ENCODE measurements at regions not wholly inside any gene's neighbourhood (a gene's known extent, or its start where the extent isn't known, plus 50 kb on each side); places are given as distances from the start of the nearest gene placed in this dataset.
"Not testable (repeated sequence)": the region's sequence is repeated elsewhere in the genome, so short reads cannot be mapped to it uniquely, and the experiment has no call there.

DNA sequence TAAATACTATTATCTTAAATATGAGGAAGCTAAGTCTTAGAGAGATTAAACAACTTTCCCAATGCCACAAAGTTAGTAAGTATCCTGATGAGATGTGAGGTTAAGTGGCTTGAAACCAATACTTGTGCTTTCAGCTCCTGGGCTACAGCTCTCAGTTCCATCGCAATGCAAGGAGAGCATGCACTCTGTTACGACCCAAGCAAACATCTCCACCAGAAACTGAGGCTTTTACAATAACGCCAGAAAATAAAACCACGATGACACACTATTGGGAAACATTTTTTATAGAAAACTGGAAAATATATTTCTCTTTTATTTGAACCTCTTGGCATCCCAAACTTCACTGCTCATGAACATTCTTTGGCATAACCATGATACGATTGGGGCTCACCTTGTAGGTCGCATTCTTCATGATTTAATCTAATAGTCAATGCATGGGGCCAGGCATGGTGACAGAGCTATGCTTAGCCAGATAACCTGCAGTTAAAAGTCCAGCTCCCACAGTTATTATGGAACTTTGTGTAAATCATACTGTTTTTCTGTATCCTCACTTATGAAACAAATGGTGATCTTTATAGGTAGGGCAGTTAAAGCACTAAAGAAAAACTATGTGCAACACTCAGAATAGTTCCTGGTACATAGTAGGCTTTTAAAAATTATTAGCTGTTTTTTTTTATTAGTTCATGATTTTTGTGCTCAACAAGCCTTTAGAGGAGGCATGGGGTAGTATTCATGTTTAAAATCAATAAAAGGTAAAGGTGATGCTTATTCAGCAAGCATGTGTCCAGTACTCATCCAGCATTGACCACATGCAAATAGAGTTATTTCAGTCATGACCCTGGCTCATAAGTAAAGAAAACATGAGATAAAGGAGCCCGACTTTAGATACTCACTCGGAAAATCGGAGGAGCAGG lies 238.3 kb upstream of the TRIB2 start:
- no peak for FAIRE-seq

DNA sequence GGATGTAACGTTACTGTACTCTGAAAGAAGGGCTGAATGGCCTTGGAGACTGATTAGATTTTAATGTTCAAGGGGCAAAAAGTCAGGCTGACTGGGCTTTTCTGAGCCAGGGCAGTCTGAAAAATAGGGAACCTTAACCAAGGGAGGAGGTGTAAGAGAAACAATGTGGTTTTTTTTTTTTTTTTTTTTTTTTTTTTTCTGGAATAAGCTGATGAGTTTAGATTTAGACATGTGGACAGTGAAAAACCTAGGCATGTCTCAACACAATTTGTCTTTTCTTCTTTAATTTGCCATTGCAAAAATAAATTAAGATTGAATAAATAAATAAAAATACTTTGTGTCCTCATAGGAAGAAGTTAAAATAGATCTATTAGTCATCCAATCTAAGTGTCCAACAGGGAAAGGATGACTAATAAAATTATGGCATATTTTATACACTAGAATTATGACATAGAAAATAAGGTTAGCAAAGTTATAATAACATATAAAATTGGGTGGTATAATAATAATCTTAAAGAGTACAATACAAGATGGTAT lies 237.6 kb upstream of the TRIB2 start:
- no peak for DNase-seq (ENCODE audit: low spot score)
- no peak for FAIRE-seq

More for the DNA sequence above, 238.3 kb upstream of the TRIB2 start:
- no peak for DNase-seq (ENCODE audit: low spot score)

DNA sequence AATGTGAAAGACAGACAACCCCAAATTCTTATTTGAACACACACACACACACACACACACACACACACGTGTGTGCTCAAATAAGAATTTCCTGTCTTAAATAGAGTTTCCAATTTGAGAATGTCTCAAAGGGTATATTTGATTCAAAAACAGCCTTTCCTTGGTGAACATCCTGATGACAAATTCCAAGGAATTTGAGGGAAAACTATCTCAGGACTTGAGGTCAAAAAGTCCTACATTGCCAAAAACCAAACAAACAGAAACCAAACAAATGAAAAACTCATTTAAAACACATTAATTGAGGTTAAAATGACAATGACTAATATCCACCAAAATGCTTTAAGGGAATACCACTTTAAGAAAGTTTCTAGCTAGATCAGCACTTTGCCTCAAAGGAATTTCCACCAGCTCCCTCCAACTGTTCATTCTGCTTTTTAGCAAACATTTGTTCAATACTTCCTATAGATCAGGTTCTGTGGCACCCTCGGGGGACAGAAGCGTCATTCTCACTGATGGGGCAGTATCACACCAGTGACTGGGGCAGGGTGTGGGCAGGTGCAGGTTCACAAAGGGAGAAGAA lies 232.1 kb upstream of the TRIB2 start:
- FAIRE-seq, result peak; percentile 44
- DNase-seq (ENCODE audit: low spot score), result no peak

DNA sequence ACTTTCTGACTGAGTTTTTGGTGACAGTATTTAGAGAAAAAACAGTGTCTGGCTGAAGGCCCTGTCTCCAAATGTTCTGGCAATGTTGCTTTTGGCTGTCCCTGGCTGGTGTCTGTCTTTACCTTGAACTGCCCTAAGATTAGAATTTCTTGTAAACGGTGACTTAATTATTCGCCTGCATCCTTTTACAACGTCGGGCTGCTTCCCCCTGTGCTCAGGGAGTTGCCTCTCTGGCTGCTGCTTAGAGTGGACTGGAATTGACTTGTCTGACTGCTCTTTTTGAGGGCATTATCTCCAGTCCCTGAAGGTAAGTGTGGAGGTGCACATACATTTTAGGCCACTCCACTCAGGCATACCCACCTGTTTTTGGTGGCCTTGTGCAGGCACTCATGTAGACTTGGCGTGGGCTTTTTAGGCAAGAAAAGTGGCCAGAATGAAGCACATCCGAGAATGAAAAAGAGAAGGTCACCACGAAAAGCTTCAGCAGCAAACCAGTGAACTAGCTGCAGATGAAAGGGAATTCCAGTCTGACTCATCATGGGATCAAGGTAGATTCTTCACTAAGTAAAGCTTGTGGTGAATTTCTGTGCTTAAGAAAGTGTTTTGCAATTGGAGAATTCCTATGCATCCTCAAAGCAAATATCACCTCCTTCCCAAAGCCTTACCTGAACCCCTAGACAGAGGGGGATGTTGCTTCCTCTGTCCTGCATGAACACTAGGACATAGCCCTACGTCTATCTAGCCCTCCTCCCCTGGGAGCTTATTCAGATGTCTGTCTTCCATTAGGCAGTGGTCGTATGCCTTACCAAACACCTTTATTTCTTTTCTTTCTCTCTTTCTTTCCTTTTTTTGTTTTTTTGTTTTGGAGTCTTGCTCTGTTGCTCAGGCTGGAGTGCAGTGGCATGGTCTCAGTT lies 230.3 kb upstream of the TRIB2 start:
- DNase-seq (ENCODE audit: low spot score) (peak; percentile 70), FAIRE-seq (no peak)

DNA sequence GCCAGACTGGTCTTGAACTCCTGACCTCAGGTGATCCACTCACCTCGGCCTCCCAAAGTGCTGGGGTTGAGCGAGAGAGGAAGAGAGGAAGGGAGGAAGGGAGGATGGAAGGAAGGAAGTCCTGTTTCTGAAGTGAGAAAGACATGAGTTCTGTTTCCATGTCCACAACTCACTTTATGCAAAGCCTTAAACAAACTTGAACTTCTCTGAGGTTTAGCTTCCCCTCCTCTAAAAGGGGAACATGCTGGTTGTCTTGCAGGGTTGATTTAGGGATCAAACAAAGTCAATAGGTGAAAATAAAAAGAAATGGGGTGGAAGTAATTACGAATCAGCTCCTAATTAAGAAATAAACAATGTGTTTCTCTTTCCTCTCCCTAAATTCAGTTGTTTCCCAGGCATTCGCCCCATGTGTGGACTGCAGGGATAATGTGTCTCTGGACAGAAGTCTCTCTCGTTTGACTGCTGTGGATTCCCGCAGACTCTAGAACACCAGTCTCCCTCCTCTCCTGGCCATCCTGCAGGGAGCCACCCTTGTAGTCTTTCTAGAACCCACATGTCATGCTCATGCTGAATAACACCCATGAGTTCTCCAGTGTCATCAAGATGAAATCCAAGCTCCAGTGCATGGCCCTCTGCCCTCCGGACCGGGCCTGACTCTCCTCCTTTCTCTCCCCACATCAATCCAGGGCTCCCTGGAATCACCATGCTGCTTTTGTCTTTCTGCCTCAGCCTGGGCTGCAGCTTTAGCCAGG lies 229.3 kb upstream of the TRIB2 start:
- FAIRE-seq (no peak), DNase-seq (ENCODE audit: low spot score) (no peak)

DNA sequence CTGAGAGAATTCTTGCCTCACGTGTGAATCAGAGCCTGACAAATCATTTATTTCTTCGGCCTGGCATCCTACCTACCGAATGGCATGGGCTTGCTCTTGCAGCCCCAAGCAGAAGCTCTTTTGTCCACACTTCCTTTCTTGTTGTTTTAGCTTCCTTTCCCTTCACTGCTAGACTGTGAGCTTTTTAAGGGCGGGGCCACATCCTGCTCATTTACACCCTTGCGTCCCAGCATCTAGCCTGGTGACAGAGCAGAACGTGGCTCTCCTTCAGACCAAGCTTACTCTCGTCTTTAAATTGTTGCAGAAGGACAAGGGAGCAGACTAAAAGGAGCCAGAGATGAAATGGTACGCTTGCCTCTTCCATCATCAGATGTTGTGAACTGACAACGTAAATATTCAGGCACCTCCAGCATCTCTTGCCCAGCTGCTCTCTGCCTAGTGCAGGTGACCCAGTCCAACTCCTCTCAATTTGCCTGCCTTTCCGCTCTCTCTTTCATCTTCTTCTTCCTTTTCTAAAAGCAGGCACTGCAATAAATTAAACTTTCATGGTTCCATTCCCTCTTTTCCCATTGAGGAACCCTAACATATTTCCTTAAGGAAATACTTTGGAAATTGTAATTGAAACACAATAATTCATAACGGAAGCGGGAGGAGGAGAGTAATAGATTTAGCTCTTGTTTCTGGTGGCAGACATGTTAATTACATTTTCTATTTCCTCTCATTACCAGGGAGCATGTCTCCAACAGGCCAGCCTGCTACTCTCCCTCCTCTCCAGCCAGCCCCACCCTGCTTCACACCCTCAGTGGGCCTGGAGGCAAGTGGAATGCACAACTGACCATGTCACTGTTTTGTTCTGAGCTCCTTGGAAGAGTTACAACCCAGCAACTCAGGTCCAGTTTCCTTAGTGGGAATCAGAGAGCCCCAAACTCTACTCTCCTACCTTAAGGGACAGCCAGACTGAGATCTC lies 228.1 kb upstream of the TRIB2 start:
- FAIRE-seq (no peak), DNase-seq (ENCODE audit: low spot score) (no peak)

DNA sequence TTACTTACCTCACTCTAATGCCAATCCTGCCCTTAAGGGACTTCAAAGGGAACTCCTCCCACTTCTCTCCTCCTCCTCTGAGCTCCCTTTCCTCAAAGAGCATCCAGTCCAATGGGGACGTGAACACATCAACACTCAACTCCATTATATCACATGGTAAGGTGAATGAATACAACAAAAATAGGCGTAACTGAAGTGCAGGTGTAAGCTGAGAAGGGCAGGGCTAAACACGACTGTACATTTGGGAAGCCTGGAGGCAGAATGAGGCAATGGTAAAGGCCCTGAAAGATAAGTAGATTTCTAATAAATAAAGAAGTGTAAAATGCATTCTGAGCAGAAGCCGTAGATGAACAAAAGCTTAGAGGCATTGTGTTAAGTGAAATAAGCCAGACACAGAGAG lies 226.1 kb upstream of the TRIB2 start:
- FAIRE-seq, result no peak
- DNase-seq (ENCODE audit: low spot score), result no peak

DNA sequence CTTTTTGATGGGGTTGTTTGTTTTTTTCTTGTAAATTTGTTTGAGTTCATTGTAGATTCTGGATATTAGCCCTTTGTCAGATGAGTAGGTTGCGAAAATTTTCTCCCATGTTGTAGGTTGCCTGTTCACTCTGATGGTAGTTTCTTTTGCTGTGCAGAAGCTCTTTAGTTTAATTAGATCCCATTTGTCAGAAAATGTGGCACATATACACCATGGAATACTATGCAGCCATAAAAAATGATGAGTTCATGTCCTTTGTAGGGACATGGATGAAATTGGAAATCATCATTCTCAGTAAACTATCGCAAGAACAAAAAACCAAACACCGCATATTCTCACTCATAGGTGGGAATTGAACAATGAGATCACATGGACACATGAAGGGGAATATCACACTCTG lies 224.4 kb upstream of the TRIB2 start:
- DNase-seq (ENCODE audit: low spot score); FAIRE-seq: not testable (repeated sequence)

DNA sequence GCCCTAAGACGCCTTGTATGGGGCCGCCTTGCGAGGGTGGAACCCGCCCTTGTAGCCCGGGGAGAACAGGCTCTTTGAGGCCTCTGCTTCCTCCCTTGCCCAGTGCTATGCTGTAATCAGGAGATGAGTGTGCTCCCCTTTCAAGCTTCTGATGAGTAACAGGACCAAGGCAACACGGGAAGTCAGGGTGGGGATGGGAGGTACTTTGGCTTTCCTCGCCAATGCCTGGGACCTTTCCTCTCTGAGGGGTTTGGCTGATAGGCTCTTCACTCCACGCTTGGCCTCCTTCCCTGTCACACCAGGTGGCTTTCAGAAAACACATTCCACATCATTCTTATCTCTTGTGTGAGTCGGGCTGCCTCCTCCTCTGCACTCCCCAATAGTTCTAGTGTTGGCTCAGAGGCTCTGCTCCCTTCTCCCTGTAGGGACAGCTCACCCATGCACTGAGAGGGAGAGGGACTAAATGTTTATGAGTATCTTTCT lies 223.7 kb upstream of the TRIB2 start:
- DNase-seq (ENCODE audit: low spot score), result peak; percentile 36
- FAIRE-seq, result no peak

DNA sequence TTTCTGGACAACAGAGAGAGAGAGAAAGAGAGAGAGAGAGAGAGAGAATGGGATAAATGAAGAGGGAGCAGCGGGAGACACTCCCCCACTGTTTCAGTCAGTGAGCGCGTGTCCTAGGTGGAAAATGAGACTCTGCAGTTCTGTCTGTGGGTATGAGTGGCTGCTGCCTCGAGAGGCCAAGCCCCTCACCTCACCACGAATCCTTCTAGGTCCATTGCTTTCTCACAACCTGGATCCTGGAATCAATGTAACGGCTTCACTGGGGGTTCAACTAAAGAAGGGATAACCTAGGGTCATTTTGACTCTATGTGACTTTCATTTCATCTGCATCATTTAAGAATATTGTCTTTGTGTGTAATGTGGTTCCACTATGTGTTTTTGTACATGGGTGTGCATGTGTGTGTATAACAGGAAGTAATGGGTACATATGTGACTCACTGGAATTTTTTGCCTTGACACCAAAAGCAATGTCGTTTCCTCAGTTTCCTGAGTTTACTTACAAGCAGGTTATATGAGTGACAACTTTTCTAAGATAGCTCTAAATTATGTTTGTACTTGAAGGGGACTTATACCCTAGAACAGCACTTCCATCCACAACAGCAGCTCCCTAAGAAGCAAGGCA lies 221.4 kb upstream of the TRIB2 start:
- no peak for DNase-seq (ENCODE audit: low spot score)
- no peak for FAIRE-seq

DNA sequence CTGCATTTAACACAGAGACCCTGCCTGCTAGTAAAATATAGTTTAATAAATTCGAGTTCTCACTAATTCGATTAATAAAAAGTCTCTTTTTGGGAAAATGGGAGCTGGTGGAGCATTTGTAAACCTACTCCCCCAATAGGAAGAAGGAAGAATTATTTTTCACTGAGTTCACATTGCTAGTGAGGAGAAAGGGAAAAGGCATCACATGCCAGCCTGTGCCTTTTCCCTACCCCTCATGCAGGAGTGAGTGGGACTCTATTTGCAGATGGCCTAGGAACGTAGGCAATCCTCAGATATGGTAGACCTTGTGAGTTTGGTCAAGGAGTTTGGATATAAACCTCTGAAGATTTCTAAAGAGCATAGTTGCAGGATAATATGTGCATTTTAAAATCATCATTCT lies 218.4 kb upstream of the TRIB2 start:
- DNase-seq (ENCODE audit: low spot score) (no peak), FAIRE-seq (no peak)

DNA sequence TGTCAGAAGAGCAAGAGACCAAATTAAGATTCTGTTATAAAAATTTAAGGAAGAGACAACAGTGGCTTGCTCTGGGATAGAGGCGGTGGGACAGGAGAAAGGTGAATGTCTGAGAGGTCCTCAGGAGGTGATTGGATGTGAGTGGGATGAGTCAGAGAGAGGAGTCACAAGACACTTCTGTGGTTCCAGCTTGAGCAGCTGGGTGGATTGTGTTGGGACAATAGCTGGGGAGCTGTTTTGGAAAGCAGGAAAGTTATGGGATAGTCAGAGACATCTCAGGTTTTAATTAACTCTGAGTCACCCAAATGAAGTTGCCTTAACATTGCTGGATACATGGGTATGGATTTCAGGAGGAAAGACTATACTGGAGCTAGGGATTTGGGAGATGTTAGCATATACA lies 218.0 kb upstream of the TRIB2 start:
- peak; percentile 74 for DNase-seq (ENCODE audit: low spot score)
- no peak for FAIRE-seq

DNA sequence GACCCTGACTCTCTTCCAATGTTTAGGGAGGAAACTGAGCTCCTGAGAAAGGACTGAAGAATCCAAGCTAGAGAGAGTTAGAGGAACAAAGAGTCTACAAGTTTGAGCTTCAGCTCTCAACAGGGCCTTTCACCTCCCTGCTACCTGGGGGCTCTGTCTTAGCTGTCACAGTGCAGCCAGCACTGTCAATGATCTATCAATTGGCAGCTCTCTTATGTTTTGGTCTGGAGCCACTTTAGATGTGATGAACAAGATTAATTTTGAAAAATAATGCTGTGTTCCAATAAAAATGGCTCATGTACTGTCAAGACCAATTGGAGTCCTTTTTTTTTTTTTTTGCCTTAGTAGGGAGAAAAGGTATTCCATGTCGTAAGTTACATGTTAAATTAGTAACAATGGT lies 215.8 kb upstream of the TRIB2 start:
- DNase-seq (ENCODE audit: low spot score) (no peak), FAIRE-seq (no peak)

DNA sequence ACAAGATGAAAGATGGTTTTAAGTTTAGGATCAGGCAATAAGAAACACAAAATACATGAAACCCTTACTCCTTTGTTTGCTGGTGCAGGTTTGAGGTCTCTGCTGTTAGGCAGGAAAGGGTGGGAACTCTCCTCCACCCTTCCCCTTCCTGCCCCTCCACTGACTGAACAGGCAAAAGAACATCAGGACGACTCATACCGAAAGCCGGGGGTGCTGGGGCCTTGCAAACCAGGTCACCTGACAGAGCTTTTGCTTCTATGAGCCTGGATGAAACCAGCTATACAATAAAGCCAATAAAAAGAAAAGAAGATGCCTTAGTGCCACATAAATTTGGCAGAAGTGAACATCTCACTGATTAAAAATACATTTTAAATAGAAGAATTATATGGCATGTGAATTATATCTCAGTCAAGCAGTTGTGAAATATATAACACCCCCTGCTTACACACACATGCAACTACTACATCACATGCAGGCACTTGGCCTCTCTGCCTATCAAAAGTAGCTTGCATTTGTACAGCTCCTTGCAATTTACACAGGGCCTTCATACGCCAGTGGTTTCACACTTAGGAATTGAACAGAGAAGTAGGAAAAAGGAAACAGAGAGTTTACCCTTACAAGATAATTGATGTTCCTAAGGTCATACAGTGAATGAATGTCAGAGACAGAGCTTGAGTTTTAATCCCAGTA lies 215.1 kb upstream of the TRIB2 start:
- DNase-seq (ENCODE audit: low spot score) (no peak), FAIRE-seq (no peak)

DNA sequence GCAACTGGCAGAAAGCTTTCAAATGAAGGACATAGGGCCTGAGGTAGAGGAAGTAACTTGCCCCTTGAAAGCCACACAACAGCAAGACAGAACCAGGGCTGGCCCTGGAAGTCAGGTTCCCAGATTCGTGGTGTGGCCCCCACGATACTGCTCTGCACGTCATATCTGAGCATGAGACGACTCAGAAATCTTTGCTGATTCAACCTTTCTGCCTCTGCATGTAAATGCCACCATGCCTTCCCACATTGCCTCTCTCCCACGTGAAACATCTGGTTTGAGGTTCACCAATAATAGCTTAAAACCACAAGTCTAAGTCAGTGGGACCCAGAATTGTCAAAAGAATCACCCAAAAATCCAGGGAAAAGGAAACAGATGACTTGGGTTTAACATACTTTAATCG lies 214.0 kb upstream of the TRIB2 start:
- DNase-seq (ENCODE audit: low spot score), result no peak
- no peak for FAIRE-seq

DNA sequence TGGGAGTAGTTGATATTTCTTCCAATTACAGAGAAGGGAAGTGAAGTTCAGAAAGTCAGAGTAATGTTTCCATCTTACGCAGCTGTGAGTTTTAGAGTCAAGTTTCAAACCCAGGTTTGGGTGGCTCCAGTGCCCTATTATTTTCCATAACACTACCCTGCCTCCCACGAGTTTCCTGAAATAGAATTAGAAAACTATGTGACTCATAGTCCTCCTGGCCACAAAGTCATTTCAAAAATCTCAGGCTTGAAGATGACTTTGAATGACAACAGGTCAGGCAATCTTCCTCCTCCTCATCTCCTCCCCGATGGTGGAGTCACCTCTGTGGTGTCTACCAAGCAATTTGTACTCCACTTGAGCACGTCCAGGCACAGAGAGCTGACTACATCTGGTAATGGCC lies 212.3 kb upstream of the TRIB2 start:
- peak; percentile 63 for DNase-seq (ENCODE audit: low spot score)
- peak; percentile 73 for FAIRE-seq

DNA sequence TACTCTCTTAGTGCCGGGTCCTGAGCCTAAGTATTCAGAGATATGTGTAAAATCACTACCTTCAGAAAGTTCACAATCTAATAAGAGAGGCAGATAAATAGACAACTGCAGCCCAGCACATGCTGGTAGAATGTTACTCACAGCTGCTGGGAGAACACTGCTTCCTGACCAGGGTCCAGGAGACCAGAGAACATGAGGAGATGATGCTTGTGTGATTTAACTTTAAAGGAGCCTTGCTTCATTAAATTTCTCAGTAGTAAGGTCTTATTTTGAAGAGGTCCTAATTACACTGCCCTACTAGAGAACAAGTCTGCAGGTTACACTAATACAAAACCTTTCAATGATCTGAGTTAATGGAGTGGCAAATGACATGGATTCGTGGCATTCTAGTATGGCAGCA lies 209.9 kb upstream of the TRIB2 start:
- no peak for FAIRE-seq
- no peak for DNase-seq (ENCODE audit: low spot score)

DNA sequence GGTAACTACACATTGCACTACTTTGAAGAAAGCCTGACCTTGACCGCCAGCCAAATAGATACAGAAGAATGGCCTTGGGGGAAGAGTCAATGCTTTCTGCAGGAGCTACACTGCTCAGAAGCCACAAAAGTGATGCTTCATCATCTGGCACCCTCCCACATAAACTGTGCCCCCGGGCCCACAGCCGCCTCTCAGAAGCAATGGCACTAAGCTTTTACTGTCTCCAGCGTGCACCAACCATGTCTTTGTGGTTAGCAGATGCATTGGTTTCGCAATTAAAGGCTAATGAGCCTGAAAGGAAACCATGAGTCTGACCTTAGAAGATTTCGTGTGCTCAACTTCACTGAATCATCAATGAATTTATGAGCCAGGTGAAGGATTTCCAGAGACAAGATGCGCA lies 209.4 kb upstream of the TRIB2 start:
- FAIRE-seq (no peak), DNase-seq (ENCODE audit: low spot score) (peak; percentile 69)

DNA sequence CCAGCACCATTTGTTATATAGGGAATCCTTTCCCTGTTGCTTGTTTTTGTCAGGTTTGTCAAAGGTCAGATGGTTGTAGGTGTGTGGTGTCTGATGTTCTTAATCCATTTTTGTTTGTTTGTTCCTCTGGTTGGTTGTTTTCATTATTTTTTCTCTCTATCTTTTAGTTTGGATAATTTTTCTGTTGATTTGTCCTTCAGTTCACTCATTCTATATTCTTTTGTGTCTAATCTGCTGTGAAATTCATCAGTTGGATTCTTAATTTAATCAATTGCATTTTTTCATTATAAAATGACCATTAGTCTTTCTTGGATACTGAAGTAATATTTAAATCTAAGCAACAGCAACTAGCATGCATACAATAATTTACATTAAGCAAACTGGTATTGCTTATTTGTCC lies 206.7 kb upstream of the TRIB2 start:
- no peak for DNase-seq (ENCODE audit: low spot score)
- no peak for FAIRE-seq

All from urothelium cell line (cell line).